ENCODE measurements at regions not wholly inside any gene's neighbourhood (a gene's known extent, or its start where the extent isn't known, plus 50 kb on each side); places are given as distances from the start of the nearest gene placed in this dataset.

DNA sequence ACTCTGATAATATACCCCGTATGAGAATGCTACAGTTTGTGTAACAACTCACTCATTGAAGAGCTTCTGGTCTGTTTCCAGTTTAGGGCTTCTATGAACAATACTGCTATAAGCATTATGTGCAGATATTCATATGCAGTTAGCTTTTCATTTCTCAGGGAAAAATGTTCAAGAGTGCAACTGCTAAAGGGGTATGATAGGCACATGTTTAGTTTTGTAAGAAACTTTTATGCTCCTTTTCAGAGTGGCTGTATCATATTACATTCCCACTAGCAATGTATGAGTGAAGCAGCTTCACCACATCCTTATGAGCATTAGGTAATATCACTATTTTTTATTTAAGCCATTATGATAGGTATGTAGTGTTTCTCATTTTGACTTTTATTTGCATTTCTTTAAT lies 182.6 kb upstream of the CXCL12 start:
- no peak for TF ChIP-seq POLR2A (IDR thresholded peaks at IDR 0.05)
- TF ChIP-seq, protein P1, sequence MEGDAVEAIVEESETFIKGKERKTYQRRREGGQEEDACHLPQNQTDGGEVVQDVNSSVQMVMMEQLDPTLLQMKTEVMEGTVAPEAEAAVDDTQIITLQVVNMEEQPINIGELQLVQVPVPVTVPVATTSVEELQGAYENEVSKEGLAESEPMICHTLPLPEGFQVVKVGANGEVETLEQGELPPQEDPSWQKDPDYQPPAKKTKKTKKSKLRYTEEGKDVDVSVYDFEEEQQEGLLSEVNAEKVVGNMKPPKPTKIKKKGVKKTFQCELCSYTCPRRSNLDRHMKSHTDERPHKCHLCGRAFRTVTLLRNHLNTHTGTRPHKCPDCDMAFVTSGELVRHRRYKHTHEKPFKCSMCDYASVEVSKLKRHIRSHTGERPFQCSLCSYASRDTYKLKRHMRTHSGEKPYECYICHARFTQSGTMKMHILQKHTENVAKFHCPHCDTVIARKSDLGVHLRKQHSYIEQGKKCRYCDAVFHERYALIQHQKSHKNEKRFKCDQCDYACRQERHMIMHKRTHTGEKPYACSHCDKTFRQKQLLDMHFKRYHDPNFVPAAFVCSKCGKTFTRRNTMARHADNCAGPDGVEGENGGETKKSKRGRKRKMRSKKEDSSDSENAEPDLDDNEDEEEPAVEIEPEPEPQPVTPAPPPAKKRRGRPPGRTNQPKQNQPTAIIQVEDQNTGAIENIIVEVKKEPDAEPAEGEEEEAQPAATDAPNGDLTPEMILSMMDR (IDR thresholded peaks at IDR 0.05), result no peak
- H3K27me3 ChIP-seq, result no peaks in the 10 kb centered on the region
- H3K4me3 ChIP-seq (replicated peaks in 1 of 3), result no peak overlapping the region
- DNase-seq, result no peak
- no peak overlapping the region for H3K27ac ChIP-seq
- H3K36me3 ChIP-seq, result no peaks in the 10 kb centered on the region
- WGBS, 2 donors, result 48 to 54% methylated on average over 1 of the region's 1 CpG
- no peaks in the 10 kb centered on the region for H3K4me1 ChIP-seq
- intact Hi-C loops (cut with DNase I), result no loop called here
- no peaks in the 10 kb centered on the region for H3K9me3 ChIP-seq

DNA sequence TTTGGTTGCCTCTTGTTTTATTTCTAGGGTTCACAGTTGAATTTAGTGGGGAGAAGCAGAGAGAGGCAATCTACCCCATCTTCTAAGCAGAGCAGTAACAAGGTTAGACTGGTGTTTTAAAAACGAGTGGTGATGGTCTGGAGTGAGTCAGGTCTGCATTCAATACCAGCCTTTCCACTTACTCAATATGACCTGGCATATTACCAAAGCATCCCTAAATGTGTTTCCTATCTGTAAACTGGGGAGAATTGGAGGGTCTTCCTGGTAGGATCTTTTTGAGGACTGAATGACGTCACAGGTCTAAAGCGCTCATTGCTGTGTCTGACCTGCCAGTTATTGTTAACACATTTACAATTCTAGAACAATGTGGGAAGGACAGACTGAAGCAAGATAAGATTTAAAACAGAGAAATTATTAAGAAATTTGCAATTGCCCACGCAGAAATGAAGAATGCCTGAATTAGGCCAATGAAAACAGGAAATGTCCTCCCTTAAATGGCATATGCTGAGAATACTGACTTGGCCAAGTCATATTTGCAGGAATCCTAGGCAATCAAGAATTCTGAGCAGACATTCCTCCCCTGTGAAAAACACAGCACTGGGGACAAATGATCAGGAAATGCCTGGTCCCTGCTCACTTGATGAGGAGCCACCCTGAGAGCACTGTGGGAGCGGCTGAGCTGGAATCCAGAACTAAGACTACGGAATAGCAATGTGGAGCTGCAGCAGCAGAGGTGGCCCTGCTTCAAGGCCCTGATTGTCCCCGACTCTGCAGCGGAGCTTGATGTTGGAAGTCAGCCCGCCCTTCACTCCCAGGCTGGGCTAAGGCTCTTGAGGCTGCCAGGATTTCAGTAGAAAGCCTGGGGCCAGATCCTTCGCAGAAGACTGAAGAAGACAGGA lies 184.5 kb upstream of the CXCL12 start:
- intact Hi-C loops (cut with DNase I), result no loop called here
- Histone ChIP-seq H3K27ac (no peak overlapping the region), H3K4me1 (no peaks in the 10 kb centered on the region), H3K4me3 (replicated peaks in 1 of 3) (no peak overlapping the region), H3K36me3 (no peaks in the 10 kb centered on the region), H3K9me3 (no peaks in the 10 kb centered on the region), H3K27me3 (no peaks in the 10 kb centered on the region)
- DNase-seq, result no peak
- 63 to 85% methylated on average over 9 to 10 of the region's 10 CpGs for WGBS, 2 donors
- TF ChIP-seq POLR2A (IDR thresholded peaks at IDR 0.05), result no peak
- TF ChIP-seq, protein P1 (IDR thresholded peaks at IDR 0.05), result no peak

DNA sequence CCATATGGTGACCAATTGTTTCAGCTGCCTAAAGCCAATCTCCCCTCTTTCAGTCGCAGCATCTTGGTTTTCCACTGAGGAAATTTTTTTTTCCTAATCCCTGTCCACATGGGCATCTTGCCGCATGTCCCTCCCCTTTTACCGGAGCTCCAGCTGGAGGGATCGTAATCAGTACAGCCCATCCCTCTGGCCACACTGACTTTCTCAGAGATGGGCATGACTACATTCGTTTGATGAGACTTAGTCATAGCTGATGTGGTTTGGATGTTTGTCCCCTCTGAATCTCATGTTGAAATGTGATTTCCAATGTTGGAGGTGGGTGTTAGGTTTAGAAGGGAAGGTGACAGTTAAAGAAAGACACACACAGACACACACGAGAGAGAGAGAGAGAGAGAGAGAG lies 186.8 kb upstream of the CXCL12 start:
- intact Hi-C loops (cut with DNase I), result no loop called here
- Histone ChIP-seq H3K36me3 (no peaks in the 10 kb centered on the region), H3K4me1 (no peaks in the 10 kb centered on the region), H3K27me3 (no peaks in the 10 kb centered on the region), H3K4me3 (replicated peaks in 1 of 3) (no peak overlapping the region), H3K27ac (no peak overlapping the region), H3K9me3 (no peaks in the 10 kb centered on the region)
- no peak for DNase-seq
- 87 to 95% methylated on average over 6 of the region's 6 CpGs for WGBS, 2 donors
- TF ChIP-seq POLR2A (IDR thresholded peaks at IDR 0.05), result no peak
- TF ChIP-seq, protein P1 (IDR thresholded peaks at IDR 0.05), result no peak

DNA sequence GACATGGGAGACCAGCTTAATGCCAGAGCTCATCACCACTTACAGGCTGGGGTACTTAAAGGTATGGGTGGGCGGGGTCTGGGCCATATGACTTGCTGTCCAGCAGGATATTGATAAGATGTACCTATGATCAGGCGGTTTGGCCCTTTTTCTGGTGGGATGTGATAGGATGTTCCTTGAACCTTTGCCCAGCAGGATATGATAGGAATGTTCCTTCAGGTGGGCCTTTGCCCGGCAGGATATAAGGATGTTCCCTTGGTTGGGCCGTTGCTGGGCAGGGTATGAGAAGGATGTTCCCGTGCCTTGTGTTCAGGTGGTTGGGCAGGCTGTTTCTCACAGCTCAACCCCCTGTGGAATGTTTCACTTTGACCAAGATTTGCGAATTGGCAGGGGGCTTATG lies 187.2 kb upstream of the CXCL12 start:
- Histone ChIP-seq H3K4me3 (replicated peaks in 1 of 3) (no peak overlapping the region), H3K36me3 (no peaks in the 10 kb centered on the region), H3K27ac (no peak overlapping the region), H3K27me3 (no peaks in the 10 kb centered on the region), H3K4me1 (no peaks in the 10 kb centered on the region), H3K9me3 (no peaks in the 10 kb centered on the region)
- intact Hi-C loops (cut with DNase I), result no loop called here
- 89 to 91% methylated on average over 6 of the region's 6 CpGs for WGBS, 2 donors
- TF ChIP-seq POLR2A (IDR thresholded peaks at IDR 0.05), result no peak
- TF ChIP-seq, protein P1 (IDR thresholded peaks at IDR 0.05), result no peak
- no peak for DNase-seq

DNA sequence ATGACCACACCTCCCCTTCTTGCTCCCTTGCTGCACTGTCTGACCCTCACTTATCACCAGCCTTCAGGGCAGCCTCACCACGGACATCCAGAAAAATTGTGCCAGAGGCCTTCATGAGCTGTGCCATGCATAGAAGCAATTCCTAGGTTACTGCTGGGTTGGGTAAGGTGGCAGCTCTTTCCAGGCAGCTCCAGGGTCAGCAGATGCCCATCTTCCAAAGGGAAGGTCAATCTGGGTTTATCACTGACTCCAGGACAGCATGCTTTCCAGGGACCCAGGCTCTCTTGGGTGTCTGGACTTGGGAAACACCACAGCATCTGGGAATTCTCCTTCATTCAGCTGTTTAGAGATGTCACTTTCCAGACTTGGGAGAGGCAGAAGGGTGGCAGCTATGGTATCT lies 188.9 kb upstream of the CXCL12 start:
- H3K27me3 ChIP-seq, result no peaks in the 10 kb centered on the region
- H3K4me1 ChIP-seq, result no peaks in the 10 kb centered on the region
- no peak overlapping the region for H3K4me3 ChIP-seq (replicated peaks in 1 of 3)
- TF ChIP-seq POLR2A (IDR thresholded peaks at IDR 0.05), result no peak
- TF ChIP-seq, protein P1 (IDR thresholded peaks at IDR 0.05), result no peak
- 67 to 88% methylated on average over 1 of the region's 1 CpG for WGBS, 2 donors
- intact Hi-C loops (cut with DNase I), result no loop called here
- H3K9me3 ChIP-seq, result no peaks in the 10 kb centered on the region
- H3K36me3 ChIP-seq, result no peaks in the 10 kb centered on the region
- H3K27ac ChIP-seq, result no peak overlapping the region
- no peak for DNase-seq

Data from thyroid gland (tissue), 4 donors.